HG02678 (cell line): ENCODE measurements at regions not wholly inside any gene's neighbourhood (a gene's known extent, or its start where the extent isn't known, plus 50 kb on each side); places are given as distances from the start of the nearest gene placed in this dataset.

Experiments
- ATAC-seq: cut with Tn5 transposase; IDR thresholded peaks from one replicate; pipeline ENCODE4 v1.9.1; 2021; ENCODE audit warnings: mild to moderate bottlenecking, moderate library complexity; ENCODE audit not compliant: unreplicated experiment

DNA sequence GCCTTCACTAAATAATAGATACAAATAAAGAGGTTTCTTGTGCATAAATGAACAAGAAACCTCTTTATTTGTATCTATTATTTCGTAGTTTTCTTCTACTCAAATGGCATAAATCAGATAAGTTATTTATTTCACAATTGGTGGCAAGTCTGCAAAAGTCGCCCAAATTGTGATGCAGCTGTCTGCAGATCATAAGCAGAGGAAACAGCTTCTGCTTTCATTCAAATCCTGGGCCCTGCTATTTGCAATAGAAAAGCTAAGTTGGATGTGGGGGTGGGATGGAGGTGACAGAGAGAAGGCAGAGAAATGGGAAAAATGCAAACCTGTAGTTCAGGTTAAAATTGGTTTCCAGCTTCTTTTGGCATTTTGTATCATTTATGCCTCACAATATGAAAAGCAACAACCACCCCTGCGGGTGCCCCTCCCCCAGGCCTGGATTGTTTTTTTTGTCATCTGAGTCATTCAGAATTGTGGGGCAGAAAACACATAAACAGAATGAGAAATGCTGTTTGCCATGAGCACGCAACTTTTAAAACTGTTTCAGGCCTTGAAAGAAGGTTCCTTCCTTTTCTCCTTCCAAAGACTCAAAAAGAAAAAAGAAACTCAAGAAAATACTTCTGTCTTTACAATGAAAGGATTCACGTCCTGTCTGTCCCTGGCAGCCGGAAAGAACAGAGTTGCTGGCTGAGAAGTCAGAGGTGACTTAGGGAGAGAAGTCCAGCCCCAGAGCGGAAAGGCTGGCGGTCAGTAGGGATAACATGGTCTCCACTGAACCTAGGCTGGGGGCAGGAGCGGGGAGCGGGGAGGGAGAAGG is 132.9 kb downstream of the BAMBI start:
- ATAC-seq = no peak

DNA sequence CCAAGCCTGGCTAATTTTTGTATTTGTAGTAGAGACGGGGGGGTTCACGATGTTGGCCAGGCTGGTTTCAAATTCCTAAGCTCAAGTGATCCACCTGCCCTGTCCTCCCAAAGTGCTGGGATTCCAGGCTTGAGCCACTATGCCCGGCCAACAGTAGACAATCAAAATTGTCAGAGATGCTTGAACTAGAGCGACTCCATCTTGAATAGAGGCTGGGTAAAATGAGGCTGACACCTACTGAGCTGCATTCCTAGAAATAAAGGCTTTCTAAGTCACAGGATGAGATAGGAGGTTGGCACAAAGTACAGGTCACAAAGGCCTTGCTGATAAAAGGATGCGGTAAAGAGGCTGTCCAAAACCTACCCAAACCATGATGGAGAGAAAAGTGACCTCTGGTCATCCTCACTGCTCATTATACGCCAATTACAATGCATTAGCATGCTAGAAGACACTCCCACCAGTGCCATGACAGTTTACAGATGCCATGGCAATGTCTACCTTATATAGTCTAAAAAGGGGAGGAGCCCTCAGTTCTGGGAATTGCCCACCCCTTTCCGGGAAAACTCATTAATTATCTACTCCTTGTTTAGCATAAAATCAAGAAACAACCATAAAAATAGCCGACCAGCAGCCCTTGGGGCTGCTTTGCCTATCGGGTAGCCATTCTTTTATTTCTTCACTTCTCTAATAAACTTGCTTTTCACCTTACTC is 134.5 kb downstream of the BAMBI start:
- no peak for ATAC-seq

DNA sequence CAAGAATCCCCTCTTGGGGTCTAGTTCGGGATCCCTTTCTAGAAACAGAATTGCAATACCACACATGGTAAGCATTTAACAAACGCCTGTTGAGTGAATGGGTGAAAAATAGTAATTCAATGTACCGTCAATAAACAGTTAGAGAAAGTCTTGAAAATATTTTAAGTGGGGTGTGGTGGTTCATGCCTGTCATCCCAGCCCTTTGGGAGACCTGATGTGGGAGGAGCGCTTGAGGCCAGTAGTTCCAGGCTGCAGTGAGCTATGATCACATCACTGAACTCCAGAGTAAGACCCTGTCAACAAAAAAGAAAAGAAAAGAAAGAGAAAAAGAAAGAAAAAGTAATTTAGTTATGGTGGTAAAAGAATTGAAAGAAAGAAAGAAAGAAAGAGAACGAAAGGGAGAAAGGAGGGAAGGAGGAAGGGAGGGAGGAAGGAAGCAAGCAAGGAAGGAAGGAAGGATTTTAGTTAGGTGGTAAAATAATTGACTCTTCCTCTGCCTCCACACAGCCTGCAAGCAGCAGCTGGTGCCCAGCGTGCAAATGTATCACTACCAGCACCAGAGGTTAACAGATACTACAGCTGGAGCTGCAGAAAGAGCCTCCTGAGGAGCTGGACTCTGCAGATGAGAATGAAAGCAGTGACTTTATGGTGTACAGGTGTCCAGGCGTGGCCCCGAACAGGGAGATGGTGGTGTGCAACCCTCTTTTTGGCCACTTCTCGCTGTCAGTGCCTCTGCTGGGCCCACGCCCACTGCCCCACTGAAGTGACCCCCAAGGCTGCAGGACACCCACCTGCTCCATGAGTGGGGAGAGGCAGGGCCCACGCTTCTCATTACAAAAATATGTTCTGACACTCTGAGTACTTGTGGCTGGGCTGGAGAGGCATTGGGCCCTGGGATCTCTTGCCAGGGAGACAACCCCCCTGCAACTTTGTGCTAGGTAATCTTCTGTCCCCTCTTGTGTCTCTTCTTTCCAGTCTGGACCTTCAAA is 135.4 kb downstream of the BAMBI start:
- no peak for ATAC-seq

DNA sequence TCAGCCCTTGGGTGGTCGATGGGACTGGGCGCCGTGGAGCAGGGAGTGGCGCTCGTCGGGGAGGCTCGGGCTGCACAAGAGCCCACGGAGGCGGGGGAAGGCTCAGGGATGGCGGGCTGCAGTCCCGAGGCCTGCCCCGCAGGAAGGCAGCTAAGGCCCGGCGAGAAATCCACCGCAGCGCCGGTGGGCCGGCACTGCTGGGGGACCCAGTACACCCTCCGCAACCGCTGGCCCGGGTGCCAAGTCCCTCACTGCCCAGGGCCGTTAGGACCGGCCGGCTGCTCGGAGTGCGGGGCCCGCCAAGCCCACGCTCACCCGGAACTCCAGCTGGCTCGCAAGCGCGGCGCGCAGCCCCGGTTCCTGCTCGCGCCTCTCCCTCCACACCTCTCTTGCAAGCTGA is 138.4 kb downstream of the BAMBI start:
- no peak for ATAC-seq

DNA sequence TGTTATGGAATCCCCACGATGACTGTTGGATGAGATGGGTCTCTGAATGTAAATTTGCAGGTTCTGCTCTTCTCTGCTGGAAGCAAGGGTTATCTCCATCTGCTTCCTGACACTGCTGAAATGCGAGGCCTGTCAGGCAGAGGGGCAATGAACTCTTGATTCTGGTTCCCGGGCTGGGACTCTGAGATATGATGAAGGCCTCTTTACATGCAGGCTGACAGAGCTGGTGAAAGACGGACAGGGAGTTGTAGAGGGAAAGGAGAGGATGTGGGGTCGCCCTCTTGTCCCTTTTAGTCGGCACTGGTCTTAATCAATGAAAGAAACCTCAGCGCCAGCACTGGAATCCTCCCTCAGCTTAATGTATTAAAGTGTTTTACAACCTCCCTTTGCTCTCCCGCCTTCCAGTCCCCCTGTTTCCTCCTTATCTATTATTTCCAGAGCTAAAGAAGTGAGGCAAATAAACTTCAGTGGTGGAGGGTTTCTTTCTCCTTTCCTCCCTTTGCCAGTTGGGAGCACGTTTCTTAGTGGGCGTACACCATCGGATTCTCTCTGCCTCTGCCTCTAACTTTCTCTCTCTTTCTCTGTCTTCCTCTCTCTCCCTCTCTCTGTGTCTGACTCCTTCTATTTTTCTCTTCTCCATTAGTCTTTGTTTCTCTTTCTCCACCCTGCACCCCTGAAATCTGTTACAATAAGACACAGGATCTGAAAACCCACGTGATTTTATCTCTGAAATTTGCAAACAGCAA is 145.6 kb downstream of the BAMBI start:
- no peak for ATAC-seq

DNA sequence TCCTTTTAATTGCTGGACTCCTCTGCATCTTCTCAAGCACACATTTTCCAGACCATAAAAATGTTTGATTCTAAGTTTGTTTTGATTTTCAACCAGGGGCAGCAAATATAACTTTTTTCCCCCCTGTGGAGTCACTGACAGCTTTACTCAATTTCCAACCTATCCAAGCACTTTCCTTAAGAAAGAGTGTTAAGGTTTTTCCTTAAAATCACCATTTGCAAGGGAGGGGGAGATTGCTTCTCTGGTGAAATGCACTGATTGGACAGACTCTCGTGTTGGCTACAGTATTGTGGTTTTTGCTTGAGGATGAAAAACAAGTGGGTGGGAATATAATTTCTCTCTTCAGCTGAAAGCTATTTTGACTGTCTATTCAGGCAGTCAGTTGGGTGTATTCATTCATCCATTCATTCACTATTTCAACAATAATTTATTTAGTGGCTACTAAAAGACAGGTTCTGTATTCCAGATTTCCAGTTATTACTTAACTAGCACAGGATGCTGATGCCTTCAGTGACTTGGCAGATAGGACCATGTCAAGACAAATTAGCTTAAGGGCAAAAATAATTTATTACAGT is 146.3 kb downstream of the BAMBI start:
- ATAC-seq = no peak

DNA sequence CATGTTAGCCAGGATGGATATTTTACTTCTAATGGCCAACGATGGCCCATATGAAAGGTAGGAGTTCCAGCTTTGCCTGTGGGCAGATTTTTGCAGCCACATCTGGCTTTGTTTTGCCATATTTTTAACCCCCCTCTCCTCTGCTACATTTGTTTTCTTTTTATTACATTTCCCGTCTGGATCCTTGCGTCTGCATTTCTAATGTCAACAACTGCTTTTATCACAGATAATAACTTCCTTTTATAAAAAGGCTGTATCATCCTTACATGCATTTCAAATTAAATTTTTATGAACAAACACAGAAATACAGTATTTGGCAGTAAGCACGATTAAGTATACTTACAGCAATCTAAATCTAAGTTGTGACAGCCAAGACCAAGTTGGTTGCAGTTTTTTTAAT is 156.0 kb downstream of the BAMBI start:
- no peak for ATAC-seq

DNA sequence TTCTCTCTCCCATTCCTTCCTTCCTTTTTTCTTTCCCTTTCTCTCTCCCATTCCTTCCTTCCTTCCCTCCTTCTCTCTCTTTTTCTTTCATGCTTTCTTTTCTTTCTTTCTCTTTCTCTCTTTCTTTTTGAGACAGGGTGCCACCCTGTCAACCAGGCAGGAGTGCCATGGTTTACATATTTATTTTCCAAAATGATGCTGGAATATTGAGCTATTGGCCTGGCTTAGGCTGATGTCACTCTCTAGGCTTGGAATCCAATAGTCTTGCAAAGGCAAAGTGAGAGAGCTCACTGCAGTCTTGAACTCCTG is 159.1 kb downstream of the BAMBI start:
- ATAC-seq = no peak

DNA sequence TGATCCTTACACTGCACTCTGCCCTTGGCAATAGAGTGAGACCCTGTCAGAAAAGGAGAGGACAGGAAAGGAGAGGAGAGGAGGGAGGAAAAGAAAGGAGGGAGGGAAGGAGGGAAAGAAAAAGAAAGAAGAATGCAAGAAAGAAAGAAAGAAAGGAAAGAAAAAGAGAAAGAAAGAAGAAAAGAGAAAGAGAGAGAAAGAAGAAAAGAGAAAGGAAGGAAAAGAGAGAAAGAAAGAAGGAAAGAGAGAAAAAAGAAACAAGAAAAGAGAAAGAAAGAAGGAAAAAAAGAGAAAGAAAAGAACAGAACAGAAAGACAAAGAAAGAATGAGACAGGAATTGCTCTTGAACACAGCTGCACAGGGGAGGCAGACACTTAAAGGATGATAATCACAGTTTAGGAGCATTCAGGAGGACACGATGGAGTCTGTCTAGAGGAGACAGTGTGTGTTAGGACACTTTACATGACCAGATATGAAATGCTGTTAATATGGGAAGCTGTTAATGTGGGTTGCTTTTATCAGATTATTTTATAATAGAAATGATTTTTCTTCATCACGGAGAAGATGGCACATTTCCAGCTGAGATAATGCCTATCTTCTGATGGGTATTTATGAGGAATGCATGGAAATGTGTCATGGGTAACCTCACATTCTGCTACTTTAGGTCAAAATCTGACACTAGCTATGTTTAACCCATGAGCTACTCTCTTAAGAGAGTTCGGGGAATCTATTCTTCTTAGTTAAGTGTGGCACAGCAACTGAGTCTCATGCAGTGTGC is 160.5 kb downstream of the BAMBI start:
- ATAC-seq = no peak

DNA sequence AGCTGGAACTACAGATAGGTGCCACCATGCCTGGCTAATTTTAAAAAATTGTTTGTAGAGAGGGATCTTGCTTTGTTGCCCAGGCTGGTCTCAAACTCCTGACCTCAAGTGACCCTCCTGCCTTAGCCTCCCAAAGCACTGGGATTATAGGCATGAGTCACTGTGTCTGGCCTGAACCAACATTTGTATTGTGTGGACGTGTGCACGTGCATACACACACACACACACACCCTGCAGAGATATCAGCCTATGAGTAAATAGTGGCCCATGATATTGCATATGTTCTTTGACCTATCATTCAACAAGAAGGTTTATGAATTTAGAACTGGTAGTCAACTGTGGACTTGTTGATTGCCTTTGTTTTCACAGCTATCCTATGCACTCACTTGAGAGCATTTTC is 161.6 kb downstream of the BAMBI start:
- no peak for ATAC-seq

DNA sequence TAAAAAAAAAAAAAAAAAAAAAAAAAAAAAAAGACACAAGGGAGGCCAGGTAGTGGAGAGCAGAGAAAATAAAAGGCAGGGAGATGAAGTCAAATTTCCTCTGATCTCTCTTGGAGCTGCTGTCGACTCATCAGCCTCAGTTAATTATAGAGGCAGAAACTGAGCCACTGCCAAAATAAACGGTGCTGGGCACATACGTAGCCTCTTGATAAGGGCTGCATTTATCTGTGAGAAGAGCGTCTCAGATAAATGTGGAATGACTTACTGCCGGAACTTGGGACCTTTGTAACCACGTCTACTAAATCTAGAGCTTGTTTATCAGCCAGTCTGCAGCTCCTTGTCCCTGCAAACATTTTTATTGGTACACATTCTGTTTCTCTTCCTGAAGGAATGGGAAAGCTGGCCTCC is 162.3 kb downstream of the BAMBI start:
- no peak for ATAC-seq

DNA sequence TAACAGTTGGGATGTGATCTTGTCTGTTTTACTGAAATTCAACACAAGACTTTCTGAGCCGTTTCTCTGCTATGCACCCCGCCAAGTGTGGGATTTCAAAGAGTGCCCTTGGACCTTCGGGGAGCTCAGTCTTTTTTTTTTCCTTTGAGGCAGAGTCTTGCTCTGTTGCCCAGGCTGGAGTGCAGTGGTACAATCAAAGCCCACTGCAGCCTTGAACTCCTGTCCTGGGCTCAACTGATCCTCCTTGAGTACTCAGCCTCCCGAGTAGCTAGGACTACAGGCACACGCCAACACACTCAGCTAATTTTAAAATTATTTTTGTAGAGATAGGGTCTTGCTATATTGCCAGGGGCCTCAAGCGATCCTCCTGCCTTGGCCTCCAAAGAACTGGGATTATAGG is 162.9 kb downstream of the BAMBI start:
- ATAC-seq = no peak

DNA sequence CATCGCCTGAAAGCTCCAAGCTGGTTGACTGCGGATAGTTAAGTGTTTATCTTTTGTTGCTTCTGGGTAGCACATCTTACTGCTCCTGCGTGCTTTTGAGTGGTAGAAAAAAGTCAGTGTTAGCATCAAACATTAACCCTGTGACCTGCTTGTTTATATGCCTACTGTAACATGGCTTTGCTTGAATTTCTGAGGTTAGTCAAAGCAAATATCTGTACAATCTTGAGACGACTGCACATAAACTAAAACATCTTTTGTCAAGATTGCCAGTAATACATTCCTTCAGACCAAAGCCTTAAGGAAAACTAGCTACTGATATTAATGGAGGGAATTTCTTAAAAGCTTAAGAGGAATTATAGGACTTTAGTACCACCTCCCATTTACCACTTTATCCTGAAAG is 163.7 kb downstream of the BAMBI start:
- ATAC-seq = no peak

DNA sequence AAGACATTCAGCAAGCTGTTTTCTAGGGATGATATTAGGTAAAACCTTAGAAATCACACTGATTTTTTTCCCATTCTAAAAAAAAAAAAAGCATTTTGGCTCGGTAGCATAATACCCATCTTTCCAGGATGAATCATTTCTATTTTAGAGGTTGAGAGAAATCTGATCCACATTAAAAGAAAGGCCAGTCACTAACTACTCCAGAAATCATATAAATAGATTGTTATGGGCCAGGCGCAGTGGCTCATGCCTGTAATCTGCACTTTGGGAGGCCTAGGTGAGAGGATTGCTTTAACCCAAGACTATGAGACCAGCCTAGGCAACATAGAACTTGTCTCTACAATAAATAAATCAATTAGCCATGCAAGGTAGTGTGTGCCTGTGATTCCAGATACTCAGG is 164.3 kb downstream of the BAMBI start:
- no peak for ATAC-seq

DNA sequence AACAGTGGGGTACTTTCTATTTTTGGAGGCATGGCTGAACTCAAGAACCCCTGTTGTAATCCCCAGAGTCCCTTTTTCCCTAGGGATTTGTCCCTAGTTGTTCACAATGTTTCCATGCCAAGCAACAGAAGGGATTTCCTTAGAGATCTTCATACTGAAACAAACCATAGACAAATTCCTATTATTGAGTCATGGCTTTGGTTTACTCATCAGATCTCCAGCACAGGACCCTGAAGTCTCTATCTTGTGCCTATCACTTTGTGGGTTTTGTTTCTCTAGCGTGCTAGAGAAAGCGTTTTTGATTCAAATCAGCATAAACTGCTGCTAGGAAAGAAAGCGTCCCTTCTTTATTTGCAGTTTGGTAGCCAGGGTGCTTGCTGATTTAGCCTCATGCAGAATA is 165.0 kb downstream of the BAMBI start:
- ATAC-seq = no peak

DNA sequence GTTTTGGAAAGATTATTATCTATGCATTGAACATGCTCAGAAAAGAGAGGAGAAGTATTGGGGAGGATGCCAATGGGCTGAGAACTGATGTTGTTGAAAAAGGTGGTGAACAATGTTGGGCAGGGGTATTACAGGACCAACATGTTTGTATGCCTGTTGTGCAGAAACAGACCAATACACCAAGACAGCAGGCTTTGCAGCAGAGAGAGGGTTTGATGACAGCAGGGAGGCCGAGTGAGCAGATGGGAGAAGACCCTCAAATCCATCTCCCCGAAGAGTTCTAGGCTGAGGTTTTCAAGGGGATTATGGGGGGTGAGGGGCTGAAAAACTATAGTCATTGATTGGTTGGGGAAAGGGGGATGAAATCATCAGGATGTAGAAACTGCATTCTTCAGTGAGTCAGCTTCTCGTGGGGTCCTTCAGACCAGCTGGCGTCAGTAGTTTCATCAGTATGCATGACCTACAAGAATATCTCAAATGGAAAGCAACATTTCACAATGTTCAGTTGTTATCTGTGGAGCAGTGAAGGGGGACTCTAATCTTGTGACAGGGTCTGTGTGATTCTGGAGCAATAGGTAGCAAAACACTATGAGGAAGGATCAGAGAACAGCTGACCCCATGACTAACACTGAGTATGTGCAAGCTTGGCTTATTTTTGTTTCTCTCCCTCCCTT is 167.8 kb downstream of the BAMBI start:
- no peak for ATAC-seq

DNA sequence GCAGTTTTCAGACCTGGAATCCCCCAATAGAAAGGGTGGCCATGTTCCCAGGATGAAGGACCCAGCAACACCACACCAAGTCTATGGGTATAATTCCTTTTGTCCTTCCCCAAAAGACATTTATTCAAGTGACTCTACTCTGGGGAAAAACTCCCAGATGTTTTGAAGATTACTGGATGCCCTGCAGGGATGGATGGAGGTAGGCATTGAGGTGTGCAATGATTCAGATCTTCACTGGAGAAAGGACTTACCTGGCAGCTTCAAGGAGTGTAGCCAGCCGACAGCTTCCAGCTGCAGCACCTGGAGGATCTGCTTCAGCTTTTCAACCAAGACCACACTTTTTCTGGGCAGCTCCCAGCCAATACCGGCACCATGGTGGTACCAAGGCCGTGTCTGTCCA is 172.0 kb downstream of the BAMBI start:
- ATAC-seq = no peak

DNA sequence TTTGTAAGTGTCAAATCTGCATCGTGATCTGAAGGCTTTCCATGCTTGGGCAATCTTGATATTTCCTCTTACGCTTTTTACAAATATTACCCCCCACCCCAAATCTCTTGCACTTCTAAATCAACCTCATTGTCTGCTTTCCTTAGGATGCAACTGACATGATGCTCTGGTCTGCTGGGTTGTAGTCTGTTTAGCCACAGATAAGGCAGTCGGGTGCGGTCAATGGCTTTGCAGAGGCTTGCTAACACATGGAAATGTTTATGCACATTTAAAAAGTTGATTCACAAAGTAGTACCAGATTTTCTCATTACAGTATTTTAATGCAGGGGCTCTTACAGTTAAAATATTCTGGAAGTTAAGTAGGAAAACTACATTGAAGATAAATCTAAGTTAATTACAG is 172.5 kb downstream of the BAMBI start:
- ATAC-seq = no peak

DNA sequence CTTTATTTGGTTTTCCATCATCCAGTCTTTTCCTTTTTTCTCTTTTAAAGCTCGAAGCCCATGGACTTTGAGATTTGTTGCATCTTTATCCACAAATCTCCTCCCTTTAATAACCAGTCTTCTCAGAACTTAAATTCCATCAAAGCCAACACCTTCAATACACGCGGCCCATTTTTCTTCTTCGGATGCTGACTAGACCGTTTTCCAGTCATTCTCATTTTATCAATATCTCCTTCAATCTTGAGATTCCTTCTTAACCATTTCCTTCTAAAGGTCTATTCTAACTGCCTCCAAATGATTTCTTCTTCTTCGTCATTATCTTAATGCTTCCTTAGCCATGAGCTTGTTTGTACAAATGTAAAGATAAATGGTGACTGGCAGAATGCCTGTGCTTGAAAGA is 173.5 kb downstream of the BAMBI start:
- no peak for ATAC-seq
